ENCODE measurements at regions not wholly inside any gene's neighbourhood (a gene's known extent, or its start where the extent isn't known, plus 50 kb on each side); places are given as distances from the start of the nearest gene placed in this dataset.

DNA sequence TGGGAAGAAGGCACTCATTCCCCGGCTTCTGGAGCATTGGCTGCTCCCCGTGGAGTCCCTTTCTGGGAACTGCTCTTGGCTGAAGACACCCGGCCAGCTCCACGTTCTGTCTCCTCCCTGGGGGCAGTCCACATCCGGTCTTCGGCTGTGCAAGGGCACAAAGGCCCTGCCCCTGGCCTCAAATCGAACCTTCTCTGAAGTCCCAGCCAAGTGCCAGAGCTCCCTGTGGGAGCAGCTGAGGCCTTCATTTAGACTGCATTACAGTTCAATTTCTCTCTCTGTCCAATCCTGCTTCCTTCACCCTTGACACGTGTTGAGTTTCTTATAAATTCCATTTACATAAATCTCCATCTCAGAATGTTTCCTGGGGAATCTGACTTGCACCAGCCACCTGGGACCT lies 132.9 kb upstream of the POU3F1 start:
- Histone ChIP-seq H3K27ac (ENCODE audit: low read depth, low read length) (no peak overlapping the region), H3K9me3 (ENCODE audit: control insufficient read depth, insufficient read depth, low read length) (0 out of 2 replicates have a peak, but pooled peaks cover 4% of the 10 kb centered on the region), H4K20me1 (ENCODE audit: control insufficient read depth, insufficient read depth, low read depth, low read length) (no peaks in the 10 kb centered on the region), H3K79me2 (ENCODE audit: control insufficient read depth, low read length) (no peaks in the 10 kb centered on the region), H3K36me3 (ENCODE audit: control insufficient read depth, low read length) (no peaks in the 10 kb centered on the region), H3K27me3 (ENCODE audit: control insufficient read depth, low read length) (no peaks in the 10 kb centered on the region), H3F3A (ENCODE audit: control insufficient read depth, insufficient read depth) (no peaks in the 10 kb centered on the region), H3K4me1 (ENCODE audit: control insufficient read depth, low read length) (peaks cover 1% of the 10 kb centered on the region), H3K4me2 (ENCODE audit: low read length) (no peak overlapping the region), H3K4me3 (ENCODE audit: low read length) (no peak overlapping the region), H3K9me2 (replicated peaks; ENCODE audit: control insufficient read depth, low read length) (no peaks in the 10 kb centered on the region)
- TF ChIP-seq EZH2phosphoT487 (IDR thresholded peaks at IDR 0.05; ENCODE audit: borderline replicate concordance, low read length) (no peak), CTCF (IDR thresholded peaks at IDR 0.05; ENCODE audit: low read depth, low read length, poor library complexity, severe bottlenecking) (no peak)

GRCh38 chr1:38178216-38178615 lies 131.6 kb upstream of the POU3F1 start:
- Histone ChIP-seq H4K20me1 (ENCODE audit: control insufficient read depth, insufficient read depth, low read depth, low read length) (no peaks in the 10 kb centered on the region), H3K4me1 (ENCODE audit: control insufficient read depth, low read length) (peaks cover 14% of the 10 kb centered on the region), H3K27ac (ENCODE audit: low read depth, low read length) (no peak overlapping the region), H3K79me2 (ENCODE audit: control insufficient read depth, low read length) (no peaks in the 10 kb centered on the region), H3K27me3 (ENCODE audit: control insufficient read depth, low read length) (no peaks in the 10 kb centered on the region), H3K4me3 (ENCODE audit: low read length) (no peak overlapping the region), H3K9me3 (ENCODE audit: control insufficient read depth, insufficient read depth, low read length) (0 out of 2 replicates have a peak, but pooled peaks cover 4% of the 10 kb centered on the region), H3K4me2 (ENCODE audit: low read length) (no peak overlapping the region), H3K9me2 (replicated peaks; ENCODE audit: control insufficient read depth, low read length) (no peaks in the 10 kb centered on the region), H3F3A (ENCODE audit: control insufficient read depth, insufficient read depth) (no peaks in the 10 kb centered on the region), H3K36me3 (ENCODE audit: control insufficient read depth, low read length) (no peaks in the 10 kb centered on the region)
- no peak for TF ChIP-seq EZH2phosphoT487 (IDR thresholded peaks at IDR 0.05; ENCODE audit: borderline replicate concordance, low read length)
- no peak for TF ChIP-seq CTCF (IDR thresholded peaks at IDR 0.05; ENCODE audit: low read depth, low read length, poor library complexity, severe bottlenecking)

- Histone ChIP-seq H3K4me2 (ENCODE audit: low read length) (no peak overlapping the region), H3K9me3 (ENCODE audit: control insufficient read depth, insufficient read depth, low read length) (no peaks in the 10 kb centered on the region), H4K20me1 (ENCODE audit: control insufficient read depth, insufficient read depth, low read depth, low read length) (no peaks in the 10 kb centered on the region), H3F3A (ENCODE audit: control insufficient read depth, insufficient read depth) (no peaks in the 10 kb centered on the region), H3K79me2 (ENCODE audit: control insufficient read depth, low read length) (no peaks in the 10 kb centered on the region), H3K36me3 (ENCODE audit: control insufficient read depth, low read length) (no peaks in the 10 kb centered on the region), H3K27me3 (ENCODE audit: control insufficient read depth, low read length) (no peaks in the 10 kb centered on the region), H3K9me2 (replicated peaks; ENCODE audit: control insufficient read depth, low read length) (no peaks in the 10 kb centered on the region), H3K4me1 (ENCODE audit: control insufficient read depth, low read length) (peaks cover 20% of the 10 kb centered on the region), H3K27ac (ENCODE audit: low read depth, low read length) (no peak overlapping the region), H3K4me3 (ENCODE audit: low read length) (no peak overlapping the region)
- TF ChIP-seq EZH2phosphoT487 (IDR thresholded peaks at IDR 0.05; ENCODE audit: borderline replicate concordance, low read length) (no peak), CTCF (IDR thresholded peaks at IDR 0.05; ENCODE audit: low read depth, low read length, poor library complexity, severe bottlenecking) (no peak)
Measured at GRCh38 chr1:38175121-38175520, 128.5 kb upstream of the POU3F1 start.

Data from DOHH2 (cell line).